ENCODE measurements at regions not wholly inside any gene's neighbourhood (a gene's known extent, or its start where the extent isn't known, plus 50 kb on each side); places are given as distances from the start of the nearest gene placed in this dataset.

DNA sequence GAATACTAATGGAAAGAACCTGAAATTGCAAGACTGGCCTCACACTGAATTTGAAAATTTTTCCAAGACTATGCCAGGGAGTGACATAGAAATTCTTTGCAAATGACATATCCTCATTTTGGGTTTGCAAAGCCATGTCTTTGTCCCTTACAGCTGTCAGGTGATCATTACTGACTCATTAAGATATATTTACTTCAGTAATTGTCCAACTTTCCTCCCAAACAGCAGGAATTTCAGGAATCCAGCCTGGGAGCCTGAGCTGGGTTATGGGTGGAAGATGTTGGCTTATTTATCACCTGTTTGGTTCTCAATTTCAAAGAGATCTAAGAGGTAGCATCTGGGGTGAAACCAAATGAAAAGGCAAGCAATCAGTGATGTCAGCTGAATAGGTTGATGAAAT lies 111.6 kb upstream of the ACP3 start:
- no peak for DNase-seq (ENCODE audit: low read depth, low spot score)
- ChIA-PET POLR2A (no interaction called here), CTCF (no interaction called here), RAD21 (ENCODE audit: low non-redundant PET in 1 of 2, low total read pairs in 2 of 2, uncharacterized antibody in 2 of 2, unreplicated experiment in 2 of 2) (no interaction called here)
- intact Hi-C loops (cut with micrococcal nuclease) = no loop called here
- no peaks in the 10 kb centered on the region for H3K36me3 ChIP-seq (ENCODE audit: control insufficient read depth in 1 of 2, insufficient read depth in 2 of 2, low read length in 2 of 2)
- no peaks in the 10 kb centered on the region for H3K4me1 ChIP-seq (ENCODE audit: control insufficient read depth in 1 of 2, insufficient read depth in 2 of 2, low read length in 2 of 2)
- no peak overlapping the region for H3K27ac ChIP-seq (ENCODE audit: low read depth, low read length)
- no peak for ATAC-seq
- H2AFZ ChIP-seq (ENCODE audit: low read depth, low read length, poor library complexity, severe bottlenecking) = no peak overlapping the region
- peaks cover 16% of the 10 kb centered on the region; the same call in 1 of the 2 replicates for H3K27me3 ChIP-seq (ENCODE audit: insufficient read depth, low read length)
- H4K20me1 ChIP-seq (ENCODE audit: insufficient read depth) = no peaks in the 10 kb centered on the region
- no peak overlapping the region for H3K4me2 ChIP-seq (ENCODE audit: low read length)
- TF ChIP-seq, protein P1, sequence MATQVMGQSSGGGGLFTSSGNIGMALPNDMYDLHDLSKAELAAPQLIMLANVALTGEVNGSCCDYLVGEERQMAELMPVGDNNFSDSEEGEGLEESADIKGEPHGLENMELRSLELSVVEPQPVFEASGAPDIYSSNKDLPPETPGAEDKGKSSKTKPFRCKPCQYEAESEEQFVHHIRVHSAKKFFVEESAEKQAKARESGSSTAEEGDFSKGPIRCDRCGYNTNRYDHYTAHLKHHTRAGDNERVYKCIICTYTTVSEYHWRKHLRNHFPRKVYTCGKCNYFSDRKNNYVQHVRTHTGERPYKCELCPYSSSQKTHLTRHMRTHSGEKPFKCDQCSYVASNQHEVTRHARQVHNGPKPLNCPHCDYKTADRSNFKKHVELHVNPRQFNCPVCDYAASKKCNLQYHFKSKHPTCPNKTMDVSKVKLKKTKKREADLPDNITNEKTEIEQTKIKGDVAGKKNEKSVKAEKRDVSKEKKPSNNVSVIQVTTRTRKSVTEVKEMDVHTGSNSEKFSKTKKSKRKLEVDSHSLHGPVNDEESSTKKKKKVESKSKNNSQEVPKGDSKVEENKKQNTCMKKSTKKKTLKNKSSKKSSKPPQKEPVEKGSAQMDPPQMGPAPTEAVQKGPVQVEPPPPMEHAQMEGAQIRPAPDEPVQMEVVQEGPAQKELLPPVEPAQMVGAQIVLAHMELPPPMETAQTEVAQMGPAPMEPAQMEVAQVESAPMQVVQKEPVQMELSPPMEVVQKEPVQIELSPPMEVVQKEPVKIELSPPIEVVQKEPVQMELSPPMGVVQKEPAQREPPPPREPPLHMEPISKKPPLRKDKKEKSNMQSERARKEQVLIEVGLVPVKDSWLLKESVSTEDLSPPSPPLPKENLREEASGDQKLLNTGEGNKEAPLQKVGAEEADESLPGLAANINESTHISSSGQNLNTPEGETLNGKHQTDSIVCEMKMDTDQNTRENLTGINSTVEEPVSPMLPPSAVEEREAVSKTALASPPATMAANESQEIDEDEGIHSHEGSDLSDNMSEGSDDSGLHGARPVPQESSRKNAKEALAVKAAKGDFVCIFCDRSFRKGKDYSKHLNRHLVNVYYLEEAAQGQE (IDR thresholded peaks at IDR 0.05; ENCODE audit: low read depth) = no peak
- TF ChIP-seq POLR2AphosphoS5 (IDR thresholded peaks at IDR 0.05; ENCODE audit: low read depth, low read length) = no peak
- TF ChIP-seq, protein P2, sequence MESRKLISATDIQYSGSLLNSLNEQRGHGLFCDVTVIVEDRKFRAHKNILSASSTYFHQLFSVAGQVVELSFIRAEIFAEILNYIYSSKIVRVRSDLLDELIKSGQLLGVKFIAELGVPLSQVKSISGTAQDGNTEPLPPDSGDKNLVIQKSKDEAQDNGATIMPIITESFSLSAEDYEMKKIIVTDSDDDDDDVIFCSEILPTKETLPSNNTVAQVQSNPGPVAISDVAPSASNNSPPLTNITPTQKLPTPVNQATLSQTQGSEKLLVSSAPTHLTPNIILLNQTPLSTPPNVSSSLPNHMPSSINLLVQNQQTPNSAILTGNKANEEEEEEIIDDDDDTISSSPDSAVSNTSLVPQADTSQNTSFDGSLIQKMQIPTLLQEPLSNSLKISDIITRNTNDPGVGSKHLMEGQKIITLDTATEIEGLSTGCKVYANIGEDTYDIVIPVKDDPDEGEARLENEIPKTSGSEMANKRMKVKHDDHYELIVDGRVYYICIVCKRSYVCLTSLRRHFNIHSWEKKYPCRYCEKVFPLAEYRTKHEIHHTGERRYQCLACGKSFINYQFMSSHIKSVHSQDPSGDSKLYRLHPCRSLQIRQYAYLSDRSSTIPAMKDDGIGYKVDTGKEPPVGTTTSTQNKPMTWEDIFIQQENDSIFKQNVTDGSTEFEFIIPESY (IDR thresholded peaks at IDR 0.05; ENCODE audit: extremely low read depth, insufficient replicate concordance, low read length) = no peak
- TF ChIP-seq CBX3 (IDR thresholded peaks at IDR 0.05; ENCODE audit: low read depth) = no peak
- TF ChIP-seq EZH2phosphoT487 (IDR thresholded peaks at IDR 0.05; ENCODE audit: borderline replicate concordance) = no peak
- no peak for TF ChIP-seq ELF1 (IDR thresholded peaks at IDR 0.05; ENCODE audit: borderline replicate concordance, low read depth)
- TF ChIP-seq ZNF274 (IDR thresholded peaks at IDR 0.05; ENCODE audit: low read depth, low read length) = no peak
- TF ChIP-seq ZFX (IDR thresholded peaks at IDR 0.05) = no peak
- TF ChIP-seq CEBPB (IDR thresholded peaks at IDR 0.05; ENCODE audit: low read depth) = no peak
- TF ChIP-seq SRF (IDR thresholded peaks at IDR 0.05; ENCODE audit: low read depth) = no peak
- no peak for TF ChIP-seq EZH2 (IDR thresholded peaks at IDR 0.05)
- TF ChIP-seq, protein P3, sequence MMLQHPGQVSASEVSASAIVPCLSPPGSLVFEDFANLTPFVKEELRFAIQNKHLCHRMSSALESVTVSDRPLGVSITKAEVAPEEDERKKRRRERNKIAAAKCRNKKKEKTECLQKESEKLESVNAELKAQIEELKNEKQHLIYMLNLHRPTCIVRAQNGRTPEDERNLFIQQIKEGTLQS (IDR thresholded peaks at IDR 0.05) = no peak
- TF ChIP-seq SP1 (IDR thresholded peaks at IDR 0.05; ENCODE audit: low read depth) = no peak
- no peak for TF ChIP-seq RAD21 (IDR thresholded peaks at IDR 0.05; ENCODE audit: low read depth)
- TF ChIP-seq JUND (IDR thresholded peaks at IDR 0.05) = no peak
- no peak for TF ChIP-seq SIN3A (IDR thresholded peaks at IDR 0.05; ENCODE audit: low read depth)
- no peak for TF ChIP-seq YY1 (IDR thresholded peaks at IDR 0.05; ENCODE audit: extremely low read depth, insufficient replicate concordance, low read depth, low read length)
- no peak for TF ChIP-seq EGR1 (IDR thresholded peaks at IDR 0.05; ENCODE audit: low read depth)
- H3K9me2 ChIP-seq (ENCODE audit: insufficient read depth) = no peaks in the 10 kb centered on the region
- no peaks in the 10 kb centered on the region for H3K9me3 ChIP-seq (ENCODE audit: control insufficient read depth in 1 of 2, insufficient read depth in 1 of 2, low read depth in 1 of 2, low read length in 2 of 2)
- H3K9ac ChIP-seq (ENCODE audit: low read length) = no peak overlapping the region
- no peaks in the 10 kb centered on the region for H3K79me2 ChIP-seq (ENCODE audit: insufficient read depth, low read length)
- H3K4me3 ChIP-seq (replicated peaks in 1 of 2; ENCODE audit: low read depth in 1 of 2, low read length in 2 of 2) = no peak overlapping the region
- BruUV-seq (replicated peaks) = no TSS peak

All from HCT116 (cell line).